Transverse colon (tissue), 4 donors: ENCODE measurements at regions not wholly inside any gene's neighbourhood (a gene's known extent, or its start where the extent isn't known, plus 50 kb on each side); places are given as distances from the start of the nearest gene placed in this dataset.

ENCODE experiments used
- DNase-seq: peaks from one replicate; pipeline ENCODE4 v3.0.0-alpha.2; 2019
- H3K27ac ChIP-seq, 4 donors: fragments of 200-600 bp; sonication (generic); 2 replicates each; pipeline ENCODE4 v1.5.1; 2016 to 2018; ENCODE audit warnings: inconsistent platforms in 4 of 4
- H3K27me3 ChIP-seq: fragments of 200-600 bp; sonication (generic); 2 replicates; pipeline ENCODE4 v1.5.1; 2017; ENCODE audit warnings: inconsistent platforms
- H3K36me3 ChIP-seq, 4 donors: fragments of 200-600 bp; sonication (generic); 2 replicates each; pipeline ENCODE4 v1.5.1; 2017 to 2019; ENCODE audit warnings: inconsistent platforms in 4 of 4
- H3K4me1 ChIP-seq, 4 donors: fragments of 200-600 bp; sonication (generic); 2 replicates each; pipeline ENCODE4 v1.5.1; 2017 to 2020; ENCODE audit warnings: inconsistent platforms in 4 of 4
- H3K4me3 ChIP-seq, 4 donors: fragments of 200-600 bp; sonication (generic); 1 replicate in 1 of 4; 2 replicates in 3 of 4; pipeline versions ENCODE4 v1.5.1 to v1.6.1; 2017 to 2019; ENCODE audit warnings: inconsistent platforms in 4 of 4
- H3K9me3 ChIP-seq, 2 donors: fragments of 200-600 bp; sonication (generic); 2 replicates each; pipeline ENCODE4 v1.5.1; 2017 to 2019; ENCODE audit warnings: inconsistent platforms in 2 of 2
- CTCF ChIP-seq, 5 experiments: fragments of 200-600 bp in 3 of 5; fragments of 450-650 bp in 2 of 5; sonication (generic) in 3 of 5; IDR thresholded peaks; 1 replicate in 2 of 5; 2 replicates in 3 of 5; pipeline ENCODE4 v1.5.1; 2016 to 2017; ENCODE audit warnings: antibody characterized with exemption in 5 of 5, inconsistent platforms in 3 of 5, mild to moderate bottlenecking in 2 of 5, moderate library complexity in 1 of 5
- EP300 ChIP-seq: sonication (generic); formaldehyde crosslinking; IDR thresholded peaks from one replicate; pipeline ENCODE4 v1.6.1; 2017; ENCODE audit warnings: antibody characterized with exemption, low read depth
- POLR2A ChIP-seq: fragments of 450-650 bp; IDR thresholded peaks from one replicate; pipeline ENCODE4 v1.6.1; 2016; ENCODE audit warnings: antibody characterized with exemption, mild to moderate bottlenecking, moderate library complexity
- POLR2AphosphoS5 ChIP-seq, 3 donors: sonication (generic); formaldehyde crosslinking; IDR thresholded peaks; one replicate each; pipeline ENCODE4 v1.6.1; 2016; ENCODE audit warnings: antibody characterized with exemption in 3 of 3
- WGBS, 2 donors: methylation state at CpG; one replicate each; pipeline ENCODE4 v1.1.5; 2018; ENCODE audit warnings: low coverage in 1 of 2; 5-methylcytosine and 5-hydroxymethylcytosine counted together
- in situ Hi-C, 4 donors: fragments of 200-750 bp; cut with MboI; loops; one replicate each; pipeline versions ENCODE4 v1.15.0 to v1.15.1; 2017; ENCODE audit warnings: low sequenced_read_pairs in 3 of 4, low pct_ligation_motif_present in 1 of 4, low pct_unique_long_range_greater_than_20kb in 1 of 4
- intact Hi-C: fragments of 100-400 bp; cut with DNase I; formaldehyde crosslinking; loops from one replicate; pipeline ENCODE4 v1.15.1; 2023; ENCODE audit warnings: low total_unique reads

- no peak overlapping the region for H3K4me3 ChIP-seq
- H3K27ac ChIP-seq: no peak overlapping the region
- DNase-seq: no peak
- 31 to 60% methylated on average over 2 of the region's 2 CpGs for WGBS, 2 donors
- no peaks in the 10 kb centered on the region for H3K9me3 ChIP-seq
- intact Hi-C loops: no loop called here
- no peaks in the 10 kb centered on the region for H3K4me1 ChIP-seq
- TF ChIP-seq CTCF (IDR thresholded peaks at IDR 0.05): no peak
- TF ChIP-seq POLR2A: no peak
- no peak for TF ChIP-seq POLR2AphosphoS5 (IDR thresholded peaks at IDR 0.05)
- TF ChIP-seq EP300: no peak
- H3K36me3 ChIP-seq: no peaks in the 10 kb centered on the region
- H3K27me3 ChIP-seq: no peaks in the 10 kb centered on the region
- in situ Hi-C loops: loop anchor here in 3 of 4 donors (5.0 to 25.0 kb wide), 4 partner anchors 89 to 511 kb away; no protein-coding TSS in a partner anchor
Observed at GRCh38 chr6:8223678-8224077, 121.3 kb upstream of the EEF1E1 start.

- Histone ChIP-seq H3K4me1 (no peaks in the 10 kb centered on the region), H3K36me3 (no peaks in the 10 kb centered on the region), H3K27me3 (peaks cover 5% of the 10 kb centered on the region), H3K9me3 (no peaks in the 10 kb centered on the region), H3K4me3 (no peak overlapping the region), H3K27ac (no peak overlapping the region)
- TF ChIP-seq CTCF (IDR thresholded peaks at IDR 0.05) (peak; percentile 73 to 83 (median 76)), POLR2A (no peak)
- intact Hi-C loops: no loop called here
- in situ Hi-C loops: loop anchor here in 1 of 4 donors (25.0 kb wide), 1 partner anchor 507 kb away; no protein-coding TSS in a partner anchor
- DNase-seq: peak; percentile 33
- WGBS, 2 donors: 0 to 6% methylated on average over 3 of the region's 3 CpGs
Observed at GRCh38 chr6:8219352-8219943, 117.1 kb upstream of the EEF1E1 start.

- intact Hi-C loops (no loop called here), in situ Hi-C loops (loop anchor here in 1 of 4 donors (25.0 kb wide), 1 partner anchor 507 kb away; no protein-coding TSS in a partner anchor)
Observed at GRCh38 chr6:8218861-8219260, 116.5 kb upstream of the EEF1E1 start.

GRCh38 chr6:8215631-8216030 is 113.3 kb upstream of the EEF1E1 start:
- Histone ChIP-seq H3K9me3 (no peaks in the 10 kb centered on the region), H3K27ac (no peak overlapping the region), H3K36me3 (no peaks in the 10 kb centered on the region), H3K4me1 (no peaks in the 10 kb centered on the region), H3K27me3 (peaks cover 5% of the 10 kb centered on the region), H3K4me3 (no peak overlapping the region)
- 76% methylated on average over 6 of the region's 6 CpGs; no CpG with 5 or more reads in 1 of the 2 donors for WGBS, 2 donors
- TF ChIP-seq POLR2AphosphoS5 (IDR thresholded peaks at IDR 0.05): no peak
- TF ChIP-seq CTCF (IDR thresholded peaks at IDR 0.05): no peak
- no peak for TF ChIP-seq EP300
- TF ChIP-seq POLR2A: no peak
- intact Hi-C loops: no loop called here
- in situ Hi-C loops: loop anchor here in 1 of 4 donors (25.0 kb wide), 1 partner anchor 503 kb away; no protein-coding TSS in a partner anchor
- no peak for DNase-seq

More at GRCh38 chr6:8218861-8219260, 116.5 kb upstream of the EEF1E1 start:
- 50 to 62% methylated on average over 5 of the region's 5 CpGs for WGBS, 2 donors
- Histone ChIP-seq H3K27ac (no peak overlapping the region), H3K4me3 (no peak overlapping the region), H3K27me3 (peaks cover 5% of the 10 kb centered on the region), H3K4me1 (no peaks in the 10 kb centered on the region), H3K36me3 (no peaks in the 10 kb centered on the region), H3K9me3 (no peaks in the 10 kb centered on the region)
- DNase-seq: no peak
- no peak for TF ChIP-seq CTCF (IDR thresholded peaks at IDR 0.05)
- no peak for TF ChIP-seq POLR2A
- no peak for TF ChIP-seq EP300
- no peak for TF ChIP-seq POLR2AphosphoS5 (IDR thresholded peaks at IDR 0.05)
